ENCODE measurements at regions not wholly inside any gene's neighbourhood (a gene's known extent, or its start where the extent isn't known, plus 50 kb on each side); places are given as distances from the start of the nearest gene placed in this dataset.
A peak's percentile ranks its signal among the peaks of the same experiment; 100 is the strongest.

GRCh38 chrX:69365349-69365748, 138.8 kb upstream of the NALF2 start:
- no peak for DNase-seq (ENCODE audit: low spot score)

DNA sequence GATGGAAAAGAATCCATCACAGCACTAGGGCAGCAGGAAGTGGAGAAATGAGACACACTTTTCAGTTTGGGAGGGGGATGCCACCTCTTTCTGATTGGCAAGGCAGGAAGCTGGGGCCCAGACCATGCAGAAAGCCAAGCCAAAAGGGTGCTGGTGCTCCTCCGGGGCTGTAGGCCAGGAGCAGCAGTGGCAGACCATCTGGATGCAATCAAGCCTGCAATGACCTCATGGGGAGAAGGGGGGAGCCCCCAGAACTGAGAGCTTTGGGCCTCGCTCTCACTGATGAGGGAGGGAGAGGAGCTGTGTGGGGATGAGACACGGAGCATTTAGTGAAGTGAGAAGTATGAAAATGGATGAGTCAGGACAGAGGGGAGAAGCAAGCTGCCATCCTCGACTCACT, 141.3 kb upstream of the NALF2 start:
- no peak for DNase-seq (ENCODE audit: low spot score)

DNA sequence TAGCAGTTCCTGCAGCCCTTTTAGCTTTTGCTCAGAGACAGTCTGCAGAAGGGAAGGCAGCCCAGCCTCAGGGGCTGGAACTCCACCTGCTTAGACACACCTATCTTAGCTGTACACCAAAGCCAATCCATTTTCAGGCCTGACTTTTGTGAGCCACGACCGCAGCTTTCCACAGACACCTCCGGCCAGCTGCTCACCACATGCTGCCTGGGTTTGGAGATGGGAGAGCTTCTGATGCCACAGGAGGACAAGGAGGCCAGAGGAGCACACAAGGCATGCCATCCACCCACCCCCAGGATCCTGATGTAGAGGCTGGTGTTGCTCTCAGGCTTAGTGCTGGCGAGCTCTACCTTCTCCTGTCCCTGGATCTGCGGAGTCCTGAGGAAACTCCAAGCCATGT, 141.8 kb upstream of the NALF2 start:
- DNase-seq (ENCODE audit: low spot score), result no peak

- DNase-seq (ENCODE audit: low spot score), result no peak
Observed at GRCh38 chrX:69361311-69361845, 142.7 kb upstream of the NALF2 start.

GRCh38 chrX:69357317-69357716, 146.8 kb upstream of the NALF2 start:
- no peak for DNase-seq (ENCODE audit: low spot score)

DNA sequence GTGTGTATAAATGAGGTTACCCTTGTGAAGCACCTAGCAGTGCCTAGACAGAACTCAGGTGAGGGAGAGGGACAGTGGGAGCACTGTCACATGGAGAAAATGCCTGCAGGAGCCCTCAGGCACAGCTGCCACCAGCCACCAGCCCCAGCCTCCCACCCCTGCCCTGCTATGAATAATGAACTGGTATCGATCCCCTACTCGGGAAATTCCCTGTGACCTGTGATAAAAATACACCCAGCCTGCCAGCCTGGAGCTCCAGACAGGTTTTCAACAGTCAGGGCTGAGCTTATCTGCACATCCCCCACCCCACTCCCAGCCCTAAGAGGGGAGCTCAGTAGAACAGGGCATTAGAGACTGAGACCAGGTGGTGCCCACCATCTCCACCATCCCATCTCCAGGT, 159.6 kb upstream of the PJA1 start:
- DNase-seq (ENCODE audit: low spot score), result no peak

- DNase-seq (ENCODE audit: low spot score), result no peak
Observed at GRCh38 chrX:69323786-69324720, 158.8 kb upstream of the PJA1 start.

DNA sequence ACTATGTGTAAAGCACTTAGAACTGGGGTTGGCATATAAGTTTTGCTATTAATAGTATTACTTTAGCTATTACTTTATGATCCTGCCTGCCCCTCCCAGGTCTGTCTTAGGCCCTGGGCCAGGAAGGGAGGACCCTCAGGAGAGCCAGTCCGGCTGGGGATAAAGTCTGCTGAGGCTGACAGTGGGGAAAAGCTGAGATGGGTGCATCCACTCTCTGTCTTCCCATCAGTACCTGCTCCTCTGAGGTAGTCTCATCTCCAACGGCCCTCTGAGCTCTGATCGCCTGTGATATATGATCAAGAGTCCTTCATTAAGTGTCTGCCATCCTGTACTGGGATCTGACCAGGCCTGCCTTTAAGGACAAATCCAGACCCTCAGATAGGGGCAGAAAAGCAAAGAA, 156.5 kb upstream of the PJA1 start:
- DNase-seq (ENCODE audit: low spot score), result no peak

DNA sequence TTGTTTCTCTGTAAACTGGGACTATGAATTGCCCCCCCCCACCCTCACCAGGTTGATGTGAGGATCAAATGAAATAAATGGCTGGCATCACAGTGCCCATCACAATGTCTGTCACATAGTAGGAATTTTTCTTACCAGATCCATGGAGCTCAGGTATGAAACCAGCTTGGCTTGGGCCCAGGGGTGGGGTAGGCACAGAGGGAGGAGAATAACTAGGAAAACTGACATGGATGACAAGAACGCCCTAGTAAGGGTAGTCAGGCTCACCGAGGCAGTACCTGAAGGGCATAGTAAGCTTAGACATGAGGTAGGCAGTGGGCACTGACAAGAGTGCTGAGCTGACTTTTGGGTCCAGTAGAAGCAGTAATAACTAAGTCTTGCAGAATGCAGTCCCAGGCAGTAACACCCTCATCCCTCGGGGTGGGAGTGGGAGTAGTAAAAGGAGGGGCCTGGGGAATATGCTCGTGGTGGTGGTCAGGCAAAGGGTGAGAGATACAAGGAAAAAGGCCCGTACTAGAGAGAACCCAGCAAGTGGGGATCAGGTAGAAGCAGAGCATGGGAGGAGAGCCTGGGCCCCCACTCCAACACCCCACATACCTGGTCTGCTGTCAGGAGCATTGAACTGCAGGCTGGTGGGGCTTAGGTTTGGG, 155.9 kb upstream of the PJA1 start:
- DNase-seq (ENCODE audit: low spot score), result no peak

DNA sequence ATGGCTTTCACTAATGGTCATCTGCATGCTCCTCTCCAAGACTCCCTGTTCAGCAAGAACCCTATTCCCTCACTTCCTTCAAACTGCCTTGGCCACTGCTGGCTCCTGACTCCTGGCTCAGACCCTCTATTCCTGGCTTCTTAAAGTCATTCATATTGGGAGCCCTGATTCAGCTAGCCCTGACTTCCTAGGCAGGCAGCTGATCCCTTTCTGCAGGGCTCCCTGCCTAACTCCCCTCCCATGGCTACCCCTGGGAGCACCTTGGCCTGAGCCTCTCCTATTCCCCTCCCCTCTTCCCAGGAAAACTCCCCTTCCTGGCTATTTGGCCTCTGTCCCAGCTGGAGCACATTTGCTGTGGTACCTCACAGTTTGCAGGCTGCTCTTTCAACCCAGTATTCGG, 154.9 kb upstream of the PJA1 start:
- DNase-seq (ENCODE audit: low spot score), result no peak

GRCh38 chrX:69319376-69319775, 154.1 kb upstream of the PJA1 start:
- DNase-seq (ENCODE audit: low spot score), result no peak

GRCh38 chrX:69318651-69319340, 153.5 kb upstream of the PJA1 start:
- no peak for DNase-seq (ENCODE audit: low spot score)

GRCh38 chrX:69317721-69318120, 152.5 kb upstream of the PJA1 start:
- DNase-seq (ENCODE audit: low spot score), result no peak

DNA sequence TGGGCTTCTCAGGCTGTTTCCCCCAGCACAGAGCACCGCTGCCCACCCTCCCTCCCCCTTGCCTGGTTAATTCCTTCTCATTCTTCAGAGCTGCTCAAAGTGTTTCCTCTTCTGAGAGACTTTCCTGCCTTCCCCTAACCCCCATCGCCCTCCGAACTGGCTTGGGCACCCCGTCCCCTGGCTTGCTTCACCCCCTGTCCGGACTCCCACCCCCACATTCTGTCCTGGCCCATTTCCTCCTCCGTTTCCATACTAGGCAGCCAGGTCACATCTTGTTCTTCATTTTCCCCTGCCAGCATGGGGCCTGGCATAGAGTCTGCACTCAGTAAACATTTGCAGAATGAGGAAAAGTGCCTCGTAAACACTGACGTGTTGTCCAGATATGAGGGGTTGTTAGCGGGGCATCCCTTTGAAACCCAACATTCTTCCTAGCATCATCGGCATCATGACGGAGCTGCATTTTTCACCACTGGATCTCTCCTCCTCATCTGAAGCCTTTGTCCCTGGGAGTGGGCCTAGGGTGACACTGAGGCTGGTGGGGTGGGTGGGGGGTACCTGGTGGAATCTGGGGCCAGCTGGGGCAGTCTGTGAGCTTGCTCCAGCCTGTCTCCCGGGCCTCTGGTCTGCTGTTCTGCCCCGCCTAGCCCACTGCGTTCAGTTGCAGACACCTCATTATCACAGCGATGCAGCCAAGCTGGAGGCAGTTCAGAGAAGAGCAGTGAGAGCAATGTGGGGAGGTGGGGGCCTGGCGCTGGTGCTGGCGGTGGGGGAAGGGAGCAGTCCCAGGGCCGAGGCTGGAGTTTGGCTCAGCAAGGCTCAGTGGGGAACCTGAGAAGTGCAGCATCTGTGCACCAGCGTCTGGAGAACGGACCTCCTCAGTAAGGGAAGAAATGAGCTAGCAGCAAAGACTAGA, 149.4 kb upstream of the PJA1 start:
- DNase-seq (ENCODE audit: low spot score), result no peak

GRCh38 chrX:69313617-69314290, 148.5 kb upstream of the PJA1 start:
- no peak for DNase-seq (ENCODE audit: low spot score)

- no peak for DNase-seq (ENCODE audit: low spot score)
Observed at GRCh38 chrX:69311936-69312670, 146.8 kb upstream of the PJA1 start.

- DNase-seq (ENCODE audit: low spot score), result peak; percentile 57
Observed at GRCh38 chrX:69309074-69309792, 144.0 kb upstream of the PJA1 start.

DNA sequence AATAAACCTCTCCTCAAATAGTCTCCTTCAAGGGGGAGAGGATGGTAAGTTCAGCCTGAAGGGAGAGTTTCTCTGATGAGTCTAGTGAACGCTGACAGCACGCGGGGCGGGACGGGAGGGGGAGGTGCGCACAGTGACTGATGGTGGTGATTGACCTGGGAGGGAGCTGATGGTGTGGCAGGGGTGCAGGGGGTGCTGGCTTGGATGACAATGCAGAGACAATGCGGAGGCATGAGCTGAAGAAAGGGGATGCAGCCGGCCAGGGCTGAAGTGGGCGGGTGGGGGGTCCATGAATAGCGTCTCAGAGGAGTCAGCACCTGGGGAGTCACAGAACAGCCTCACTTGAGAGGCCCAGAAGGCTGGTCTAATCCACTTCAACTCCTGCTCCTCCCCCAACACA, 142.5 kb upstream of the PJA1 start:
- no peak for DNase-seq (ENCODE audit: low spot score)

DNA sequence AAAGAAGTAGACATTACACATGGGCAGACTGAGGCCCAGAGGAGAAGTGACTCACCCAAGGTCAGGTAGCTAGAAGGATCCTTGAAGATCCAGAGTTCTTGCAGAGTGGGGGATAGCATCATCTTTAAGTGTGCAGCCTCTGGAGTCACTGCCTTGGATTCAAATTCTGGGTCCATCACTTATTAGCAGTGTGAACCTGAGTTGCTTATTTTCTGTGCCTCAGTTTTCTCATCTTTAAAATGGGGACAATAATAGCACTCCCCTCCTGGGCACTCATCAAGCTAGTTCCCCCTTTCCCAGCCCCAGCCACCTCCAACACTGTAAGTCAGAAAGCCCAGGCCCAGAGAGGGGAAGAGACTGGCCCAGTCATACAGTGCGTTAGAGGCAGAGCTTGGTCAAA, 141.8 kb upstream of the PJA1 start:
- DNase-seq (ENCODE audit: low spot score), result no peak

Measured in HT-29 (cell line).